ENCODE measurements at regions not wholly inside any gene's neighbourhood (a gene's known extent, or its start where the extent isn't known, plus 50 kb on each side); places are given as distances from the start of the nearest gene placed in this dataset.
"Not testable (repeated sequence)": the region's sequence is repeated elsewhere in the genome, so short reads cannot be mapped to it uniquely, and the experiment has no call there.

DNA sequence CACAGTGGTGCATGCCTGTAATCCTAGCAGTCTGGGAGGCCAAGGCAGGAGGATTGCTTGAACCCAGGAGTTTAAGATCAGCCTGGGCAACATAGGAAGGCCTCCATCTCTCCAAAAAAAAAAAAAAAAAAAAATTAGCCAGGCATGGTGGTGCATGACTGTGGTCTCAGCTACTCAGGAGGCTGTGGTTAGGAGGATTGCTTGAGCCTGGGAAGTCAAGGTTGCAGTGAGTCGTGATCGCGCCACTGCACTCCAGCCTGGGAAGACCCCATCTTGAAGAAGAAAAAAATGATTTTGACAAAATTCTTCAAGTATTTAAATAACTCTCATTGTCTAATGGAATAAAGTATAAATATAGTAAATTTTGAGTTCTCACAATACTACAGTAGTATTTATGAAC is 219.2 kb upstream of the SSTR1 start:
- DNase-seq (ENCODE audit: low read depth in 2 of 2): no peak

DNA sequence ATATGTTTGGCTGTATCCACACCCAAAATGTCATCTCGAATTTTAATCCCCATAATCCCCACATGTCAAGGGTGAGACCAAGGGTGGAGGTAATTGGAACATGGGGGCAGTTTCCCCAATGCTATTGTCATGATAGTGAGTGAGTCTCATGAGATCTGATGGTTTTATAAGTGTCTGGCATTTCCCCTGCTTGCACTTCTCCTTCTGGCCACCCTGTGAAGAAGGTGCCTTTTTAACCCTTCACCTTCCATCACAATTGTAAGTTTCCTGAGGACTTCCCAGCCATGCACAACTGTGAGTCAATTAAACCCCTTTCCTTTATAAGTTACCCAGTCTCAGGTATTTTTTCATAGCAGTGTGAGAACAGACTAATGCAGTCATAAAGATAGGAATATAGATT is 216.7 kb upstream of the SSTR1 start:
- no peak for DNase-seq (ENCODE audit: low read depth in 2 of 2)

DNA sequence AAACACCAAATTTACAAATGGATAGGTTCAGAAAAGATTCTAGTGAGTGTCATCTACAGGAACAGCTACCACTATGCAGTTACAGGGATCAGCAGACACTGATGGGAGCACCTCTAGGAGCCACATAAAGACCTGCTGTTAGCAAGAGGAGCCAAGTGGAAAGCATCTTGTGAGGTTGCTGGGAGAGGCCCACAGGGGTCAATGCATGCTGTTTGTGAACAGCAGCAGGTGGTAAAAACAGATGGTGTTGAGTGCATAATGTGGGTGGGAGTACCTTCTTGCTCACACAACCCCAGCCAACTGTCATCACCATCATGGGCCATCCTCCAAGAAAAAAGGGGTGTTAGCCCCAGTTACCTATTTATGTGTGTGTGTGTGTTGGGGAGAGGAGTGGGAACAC is 215.2 kb upstream of the SSTR1 start:
- DNase-seq (ENCODE audit: low read depth in 2 of 2): no peak

DNA sequence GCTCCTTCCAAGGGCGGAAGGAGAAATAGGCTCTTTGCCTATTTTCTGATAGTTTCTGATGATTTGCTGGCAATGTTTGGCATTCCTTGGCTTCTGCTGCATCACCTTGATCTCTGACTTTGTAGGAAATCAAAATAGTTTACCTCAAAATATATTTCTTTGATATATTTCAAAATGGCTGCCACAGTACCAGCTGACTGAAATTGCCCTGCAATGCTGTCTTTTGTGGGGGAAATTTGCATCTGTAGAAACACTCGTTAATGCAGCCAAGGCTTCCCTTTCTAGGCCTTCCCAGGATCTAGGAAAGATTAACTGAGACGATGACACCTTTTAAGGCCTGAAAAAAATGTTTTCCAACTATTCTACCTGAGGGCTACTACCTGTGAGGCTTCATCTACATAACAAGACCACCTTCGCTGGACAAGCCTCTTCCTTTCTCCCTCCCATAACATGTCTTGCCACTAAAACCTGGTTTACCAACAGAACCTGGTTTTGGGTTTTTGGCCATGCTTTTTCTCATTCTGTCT is 212.8 kb upstream of the SSTR1 start:
- DNase-seq (ENCODE audit: low read depth in 2 of 2): no peak

DNA sequence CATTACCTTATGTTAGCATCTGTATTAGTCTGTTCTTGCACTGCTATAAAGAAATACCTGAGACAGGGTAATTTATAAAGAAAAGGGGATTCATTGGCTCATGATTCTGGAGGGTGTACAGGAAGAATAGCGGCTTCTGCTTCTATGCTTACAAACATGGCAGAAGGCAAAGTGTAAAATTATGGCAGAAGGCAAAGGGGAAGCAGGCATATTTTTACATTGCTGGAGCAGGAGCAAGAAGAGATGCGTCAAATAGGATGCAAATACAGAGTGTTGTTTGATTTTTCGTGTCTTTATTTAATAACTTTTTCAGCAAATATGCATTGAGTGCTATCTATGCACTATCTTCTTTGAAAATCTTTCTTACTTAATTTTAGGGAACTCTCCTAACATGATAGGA is 210.7 kb upstream of the SSTR1 start:
- DNase-seq (ENCODE audit: low read depth in 2 of 2): no peak

DNA sequence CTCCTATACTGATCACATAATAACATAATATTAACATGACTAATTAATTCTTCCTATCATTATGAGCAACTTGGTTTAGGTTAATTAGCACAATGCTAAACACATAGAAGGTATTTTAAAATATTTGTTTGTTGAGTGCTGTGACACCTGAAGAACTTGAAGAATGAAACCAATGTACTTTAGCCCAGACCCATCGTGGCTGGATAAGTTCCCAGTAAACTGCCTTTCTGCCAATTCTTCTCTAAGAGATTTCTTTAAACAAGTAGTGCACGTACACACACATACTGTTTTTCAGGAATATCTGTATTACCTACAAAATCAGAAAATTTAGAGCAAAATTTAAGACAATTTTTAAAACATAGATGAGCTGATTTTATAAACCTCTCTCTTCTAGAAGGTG is 207.4 kb upstream of the SSTR1 start:
- DNase-seq (ENCODE audit: low read depth in 2 of 2): no peak

DNA sequence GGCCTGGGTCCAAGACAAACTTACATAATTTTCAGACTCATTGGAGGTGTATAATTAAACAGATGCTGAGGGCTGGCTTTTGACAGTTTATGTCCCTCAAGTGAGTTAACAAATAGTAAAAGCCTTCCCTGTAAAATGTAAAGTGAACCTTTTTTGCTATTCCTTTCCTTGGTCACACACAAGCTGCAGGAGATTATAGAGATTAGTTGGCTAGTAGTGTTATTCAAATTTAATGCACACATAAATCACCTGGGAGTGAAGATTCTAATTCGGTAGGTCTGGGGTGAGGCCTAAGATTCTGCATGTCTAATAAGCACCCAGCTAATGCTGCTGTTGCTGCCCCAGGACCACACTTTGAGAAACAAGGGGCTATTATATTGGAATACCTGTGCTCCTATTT is 206.2 kb upstream of the SSTR1 start:
- no peak for DNase-seq (ENCODE audit: low read depth in 2 of 2)

DNA sequence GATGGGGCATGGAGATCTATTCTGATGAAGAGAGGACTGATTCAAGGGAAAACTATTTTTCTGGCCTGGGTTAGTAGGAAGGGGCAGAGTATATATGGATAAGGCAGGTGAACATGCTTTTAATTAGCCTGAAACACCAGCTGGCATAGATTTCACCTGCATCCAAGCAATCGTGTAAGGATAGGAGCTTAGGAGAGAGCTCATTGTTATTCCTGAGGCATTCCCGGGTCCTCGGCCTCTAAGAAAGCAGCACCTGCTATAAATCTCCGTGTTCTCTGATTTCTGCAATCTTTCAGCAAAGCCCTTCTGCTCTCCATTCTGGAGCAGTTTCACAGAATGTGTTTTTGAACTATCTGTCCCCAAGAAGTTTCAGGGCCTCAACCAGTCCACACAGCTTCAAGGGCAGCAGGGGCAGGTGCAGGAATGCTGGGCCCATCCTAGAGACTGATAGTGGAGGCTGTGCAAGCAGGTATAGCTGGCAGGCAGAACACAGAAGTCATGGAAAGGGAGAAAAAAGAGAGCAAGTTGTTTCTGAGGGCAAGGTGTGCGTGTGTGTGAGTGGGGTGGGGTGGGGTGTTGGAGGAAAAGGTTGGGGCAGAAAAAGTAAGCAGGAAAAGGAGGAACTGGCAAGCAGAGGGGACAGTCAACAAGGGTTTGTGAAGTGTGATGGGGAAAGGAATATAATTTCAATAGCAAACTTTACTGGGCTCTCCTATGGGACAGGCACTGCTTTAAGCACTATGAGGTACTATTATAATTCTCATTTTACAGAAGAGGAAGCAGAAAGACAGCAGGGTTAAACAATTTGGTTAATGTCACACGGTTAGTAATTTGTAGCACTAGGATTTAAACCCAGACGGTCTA is 203.7 kb upstream of the SSTR1 start:
- DNase-seq (ENCODE audit: low read depth in 2 of 2): no peak

DNA sequence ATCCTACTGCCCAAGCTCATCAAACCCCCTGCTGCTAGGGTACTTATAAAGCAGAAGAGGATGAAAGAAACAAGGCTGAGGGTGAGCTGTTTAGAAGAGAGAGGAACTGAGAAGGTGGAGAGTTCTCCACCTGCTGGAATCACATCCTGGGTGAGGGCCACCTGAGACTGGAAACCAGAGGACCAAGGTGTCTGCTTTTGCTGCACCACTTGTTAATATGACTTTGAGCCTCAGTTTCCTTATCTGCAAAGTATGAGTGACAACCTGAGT is 203.2 kb upstream of the SSTR1 start:
- DNase-seq (ENCODE audit: low read depth in 2 of 2): no peak

DNA sequence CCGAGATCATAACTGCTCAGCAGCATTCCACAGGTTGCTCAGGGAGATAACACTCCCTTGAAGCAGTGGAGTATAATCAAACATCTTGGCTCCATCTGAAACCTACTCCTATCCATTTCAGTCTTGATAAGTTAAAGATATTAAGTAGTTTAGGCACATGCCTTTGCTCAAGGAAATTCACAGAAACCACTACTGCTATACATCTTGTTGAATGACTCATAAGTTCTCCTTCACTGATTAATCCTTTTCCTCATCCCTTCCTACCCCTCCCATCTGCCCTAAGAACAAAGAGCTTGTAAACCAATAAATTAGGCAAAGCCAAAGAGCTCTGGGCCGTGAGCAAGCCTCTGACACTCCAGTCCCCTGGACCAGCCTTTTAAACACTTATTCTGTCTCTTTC is 196.5 kb upstream of the SSTR1 start:
- not testable (repeated sequence) for DNase-seq (ENCODE audit: low read depth in 2 of 2)

DNA sequence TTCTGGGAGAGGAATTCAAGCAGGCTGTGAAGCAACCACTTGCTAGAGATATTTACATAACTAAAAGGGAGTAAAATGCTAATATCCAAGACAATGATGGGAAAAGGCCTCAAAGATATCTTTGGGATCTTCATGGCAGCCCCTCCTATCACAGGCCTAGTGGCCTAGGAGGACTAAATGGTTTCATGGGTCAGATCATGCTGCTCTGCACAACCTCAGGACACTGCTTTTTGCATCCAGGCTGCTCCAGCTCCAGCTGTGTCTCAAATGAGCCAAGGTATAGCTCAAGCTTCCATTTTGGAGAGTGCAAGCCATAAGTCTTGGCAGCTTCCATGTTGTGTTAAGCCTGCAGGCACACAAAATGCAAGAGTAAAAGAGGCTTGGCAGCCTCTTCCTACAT is 195.6 kb upstream of the SSTR1 start:
- no peak for DNase-seq (ENCODE audit: low read depth in 2 of 2)

DNA sequence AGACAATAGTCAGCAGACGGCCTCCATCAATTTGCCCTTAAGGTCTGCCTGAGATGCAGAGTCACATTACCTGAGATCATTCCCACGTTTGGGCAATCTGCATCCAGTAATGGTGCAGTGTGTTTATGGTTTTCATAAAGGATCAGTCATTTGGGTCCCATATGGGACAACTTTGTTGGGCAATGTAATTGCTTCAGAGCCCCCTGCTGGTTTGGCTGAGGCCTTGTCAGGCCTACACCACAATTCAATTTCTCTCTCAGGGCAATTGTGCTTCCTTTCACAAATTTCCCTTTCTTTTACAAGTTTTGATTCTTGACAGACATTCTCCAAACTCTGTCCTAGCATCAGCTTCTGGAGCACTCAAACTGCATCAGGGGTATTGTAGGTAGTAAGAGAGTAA is 191.2 kb upstream of the SSTR1 start:
- no peak for DNase-seq (ENCODE audit: low read depth in 2 of 2)

DNA sequence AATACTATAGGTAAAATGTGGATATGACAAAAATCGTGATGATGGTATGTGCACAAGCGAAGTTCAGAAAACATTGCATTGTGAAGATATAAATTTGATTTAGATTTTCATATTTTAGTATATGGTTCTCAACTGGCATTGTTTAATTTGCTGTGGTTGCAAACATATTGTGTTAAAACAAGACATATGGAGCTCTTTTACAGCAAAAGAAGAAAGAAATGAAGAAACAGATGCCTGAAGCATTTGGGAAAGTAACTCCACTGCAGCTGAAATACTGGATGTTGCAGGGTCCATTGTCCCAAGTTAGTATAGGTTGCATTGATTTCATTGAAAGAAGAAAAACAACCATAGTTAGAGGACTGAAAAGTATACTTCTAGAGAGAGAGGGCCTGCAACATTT is 185.8 kb upstream of the SSTR1 start:
- no peak for DNase-seq (ENCODE audit: low read depth in 2 of 2)

DNA sequence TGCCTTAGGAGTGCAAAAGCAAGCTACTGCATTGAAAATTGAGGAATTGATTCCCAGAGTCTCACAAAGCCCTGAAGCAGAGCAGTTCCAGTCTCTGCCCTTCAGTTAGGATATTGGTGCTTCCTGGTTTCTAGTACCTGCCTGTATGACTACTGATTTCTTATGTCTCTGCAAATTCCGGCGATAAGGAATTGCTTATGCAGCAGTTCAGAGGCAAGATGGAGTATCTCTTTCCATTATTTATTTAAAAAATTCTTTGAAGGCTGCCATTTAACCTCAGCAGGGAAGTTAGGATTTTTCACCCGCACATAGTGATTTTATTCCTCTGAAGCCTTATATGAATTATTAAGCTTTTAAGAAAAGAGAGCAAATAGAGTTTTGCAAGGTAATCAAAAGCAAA is 184.9 kb upstream of the SSTR1 start:
- DNase-seq (ENCODE audit: low read depth in 2 of 2): no peak

DNA sequence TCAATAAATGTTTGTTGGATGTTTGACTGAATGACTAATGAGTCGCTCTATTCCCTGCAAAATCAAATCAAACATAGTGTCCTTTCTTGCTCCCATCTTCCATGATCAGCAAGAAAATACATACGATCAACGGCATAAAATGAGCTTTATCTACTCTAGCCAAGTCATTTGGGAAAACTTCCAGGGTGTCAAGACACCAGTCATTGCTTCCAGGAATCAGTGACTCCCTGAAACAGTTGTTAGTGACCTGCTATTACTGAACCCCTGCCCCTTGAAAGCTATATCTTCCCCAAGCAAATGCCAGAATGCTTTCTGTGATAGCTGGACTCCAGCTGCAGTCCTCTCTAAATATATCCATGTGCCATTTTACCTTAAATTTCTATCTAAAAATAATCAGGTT is 169.5 kb upstream of the SSTR1 start:
- no peak for DNase-seq (ENCODE audit: low read depth in 2 of 2)

DNA sequence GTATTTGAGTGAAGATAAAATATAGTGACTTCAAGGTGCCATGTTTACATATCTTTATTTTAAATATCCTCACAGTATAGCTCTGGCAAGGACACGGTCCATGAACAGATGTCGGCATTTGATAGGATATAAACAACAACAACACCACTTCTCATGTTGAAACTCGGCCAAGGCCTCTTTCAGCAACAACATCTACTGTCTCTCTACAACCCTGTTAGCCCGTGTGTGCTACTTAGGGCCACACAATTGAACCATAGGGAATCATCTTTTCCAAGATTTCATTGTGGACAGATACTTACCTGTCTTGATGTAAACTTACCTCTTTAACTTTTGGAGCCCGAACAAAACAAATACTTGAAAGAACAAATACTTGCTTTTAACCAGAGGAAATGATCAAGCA is 168.7 kb upstream of the SSTR1 start:
- no peak for DNase-seq (ENCODE audit: low read depth in 2 of 2)

DNA sequence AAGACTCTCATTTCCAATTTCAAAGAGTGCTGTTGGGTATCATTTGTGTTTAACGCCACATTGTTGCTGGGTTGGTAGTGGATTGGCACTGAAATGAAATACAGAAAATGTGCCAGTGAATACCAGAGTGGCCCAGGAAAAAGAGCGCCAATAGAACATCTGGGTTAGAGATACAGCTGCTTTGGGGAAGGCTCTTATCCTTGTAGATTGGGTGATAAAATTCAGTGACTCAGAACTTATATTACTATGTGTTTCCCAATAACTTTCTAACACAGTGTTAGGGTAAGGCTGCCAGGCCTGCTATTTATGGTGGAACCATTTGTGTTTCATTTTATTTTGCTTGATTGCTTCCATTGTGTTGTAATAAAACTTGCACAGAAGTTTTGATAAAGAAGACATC is 168.2 kb upstream of the SSTR1 start:
- no peak for DNase-seq (ENCODE audit: low read depth in 2 of 2)

DNA sequence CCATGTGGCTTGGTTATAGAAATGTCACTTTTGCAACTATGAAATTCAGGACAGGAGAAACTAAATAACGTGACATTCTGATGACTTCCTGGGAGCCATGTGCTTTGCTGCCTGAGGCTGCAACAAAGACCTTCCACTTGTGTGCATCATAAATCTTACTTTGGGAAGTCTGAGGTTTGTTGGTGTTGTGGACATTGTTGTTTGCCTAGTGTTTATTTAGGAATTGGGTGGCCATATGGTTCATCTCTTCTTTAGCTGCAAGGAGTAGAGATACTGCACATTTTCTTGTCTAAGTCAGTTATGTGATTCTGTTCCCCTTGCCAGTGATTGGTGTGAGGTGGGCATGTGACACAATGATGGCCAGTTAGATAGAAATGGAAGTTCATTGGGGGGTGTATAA is 167.3 kb upstream of the SSTR1 start:
- no peak for DNase-seq (ENCODE audit: low read depth in 2 of 2)

DNA sequence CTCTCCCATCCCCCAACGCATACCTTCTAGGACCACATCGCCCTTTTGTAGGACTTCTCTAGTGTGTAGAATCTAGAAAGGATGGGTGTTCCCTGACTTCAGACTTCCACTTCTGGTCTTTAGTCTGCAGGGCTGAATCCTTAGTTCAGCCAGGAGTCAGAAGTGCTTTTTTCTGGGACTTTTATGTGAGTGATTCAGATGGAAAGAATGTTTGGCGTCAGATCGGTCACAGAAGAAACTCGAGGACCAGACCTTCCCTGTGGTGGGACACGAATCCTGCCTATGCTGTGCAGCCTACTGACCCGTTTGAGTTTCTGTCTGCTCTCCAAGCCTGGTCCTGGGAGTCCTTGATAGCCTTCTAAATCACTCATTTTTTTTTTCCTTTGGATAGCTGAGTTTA is 165.4 kb upstream of the SSTR1 start:
- no peak for DNase-seq (ENCODE audit: low read depth in 2 of 2)

DNA sequence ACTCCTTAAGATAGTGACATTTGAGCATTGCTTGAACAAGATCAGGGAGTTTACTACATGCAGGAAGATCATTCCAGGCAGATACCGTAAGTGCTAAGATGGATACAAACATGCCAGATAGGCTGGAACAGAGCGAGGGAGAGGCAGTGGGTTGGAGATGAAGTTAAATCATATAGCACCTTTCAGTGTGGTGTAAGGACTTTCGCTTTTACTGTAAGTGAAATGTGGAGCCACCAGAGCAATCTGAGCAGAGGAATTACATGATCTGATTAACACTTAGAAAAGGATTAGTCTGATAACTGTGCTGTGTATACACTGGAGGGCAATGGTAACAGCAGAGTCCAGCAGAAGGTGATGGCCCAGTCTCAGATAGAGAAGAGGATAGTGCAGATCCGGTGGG is 163.0 kb upstream of the SSTR1 start:
- DNase-seq (ENCODE audit: low read depth in 2 of 2): no peak

DNA sequence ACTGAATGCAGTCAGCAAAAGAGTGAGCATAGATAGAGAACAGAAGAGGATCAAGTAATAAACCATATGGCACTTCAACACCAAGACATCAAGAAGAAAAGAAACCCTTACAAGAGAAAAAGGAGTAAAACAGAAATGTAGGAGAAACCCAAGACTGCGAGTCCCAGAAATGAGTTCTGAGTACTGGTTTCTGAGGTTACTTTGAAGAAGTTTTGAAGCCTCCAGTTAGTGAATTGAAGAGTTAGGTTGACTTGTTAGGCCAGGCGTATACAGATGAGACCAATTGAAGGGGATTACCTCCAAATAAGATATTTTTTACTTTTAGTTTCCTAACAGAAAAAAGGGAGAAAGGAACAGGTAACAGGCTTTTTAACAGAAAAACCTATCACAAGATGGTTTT is 162.2 kb upstream of the SSTR1 start:
- DNase-seq (ENCODE audit: low read depth in 2 of 2): no peak

DNA sequence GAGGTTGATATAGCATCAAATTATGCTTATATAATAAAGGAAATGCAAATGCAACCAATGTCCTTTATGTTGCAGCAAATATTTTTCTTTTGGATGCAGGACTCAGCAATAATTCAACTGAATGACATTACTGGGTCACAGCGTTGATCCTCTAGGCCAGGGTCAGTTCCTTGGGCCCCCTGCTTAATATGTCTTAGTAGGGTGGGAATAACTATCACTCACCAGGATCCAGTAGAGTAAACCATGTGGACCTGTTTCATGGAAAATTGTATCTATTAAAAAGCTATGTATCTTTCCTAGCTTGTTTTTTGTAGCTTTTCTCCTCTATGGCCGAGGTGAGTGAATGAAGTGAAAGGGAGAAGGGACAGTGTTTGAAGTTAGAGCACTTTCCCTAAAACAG is 161.5 kb upstream of the SSTR1 start:
- DNase-seq (ENCODE audit: low read depth in 2 of 2): no peak

DNA sequence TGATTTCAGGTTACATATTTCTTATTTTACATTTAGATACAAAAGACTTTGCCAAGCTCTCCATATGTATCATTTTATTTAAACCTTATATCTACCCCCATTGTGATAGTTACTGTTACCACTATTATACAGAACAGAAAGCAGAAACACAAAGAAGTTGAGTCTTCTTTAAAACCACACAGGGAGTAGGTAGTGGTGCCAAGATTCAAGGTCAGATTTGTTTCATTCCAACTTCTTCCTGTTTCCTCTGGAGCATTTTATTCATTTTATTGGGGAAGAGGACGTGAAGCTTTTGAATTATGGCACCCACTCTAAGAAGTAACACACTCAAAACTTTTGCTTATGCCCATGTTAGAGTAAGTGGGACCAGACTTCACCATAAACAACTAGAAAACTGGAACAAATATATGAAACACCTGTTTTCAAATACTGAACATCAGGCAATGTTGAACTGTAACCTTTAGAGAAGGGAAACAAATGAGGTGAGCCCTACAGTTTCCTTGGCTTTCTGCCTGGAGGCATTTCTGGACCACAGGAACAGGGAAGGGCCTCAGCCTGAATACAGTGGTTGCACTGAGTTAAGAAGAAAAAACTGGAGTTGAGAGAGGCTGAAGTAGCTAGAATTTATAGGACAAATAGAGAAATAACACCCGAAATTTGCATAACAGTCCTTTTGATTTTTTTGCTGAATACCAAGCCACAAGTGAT is 160.4 kb upstream of the SSTR1 start:
- no peak for DNase-seq (ENCODE audit: low read depth in 2 of 2)

DNA sequence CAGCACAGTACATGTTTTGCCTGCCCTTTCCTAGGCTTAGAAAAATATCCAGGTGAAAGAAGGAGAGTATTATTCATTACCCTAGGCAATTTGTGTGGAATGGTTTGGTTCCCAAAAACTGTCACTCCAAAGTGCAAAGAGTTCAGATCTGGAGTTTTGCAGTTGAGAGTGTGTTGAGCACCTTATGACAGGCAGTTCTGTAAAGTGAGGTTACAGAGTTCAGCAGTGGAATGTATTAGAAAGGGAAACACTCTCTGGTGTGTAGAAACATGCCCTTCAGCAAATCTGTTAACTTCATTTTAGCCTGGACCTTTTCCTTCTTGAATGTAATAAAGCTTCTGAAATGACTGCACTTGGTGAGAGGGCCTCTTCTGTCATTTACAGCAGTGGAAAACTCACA is 154.0 kb upstream of the SSTR1 start:
- no peak for DNase-seq (ENCODE audit: low read depth in 2 of 2)
